DOHH2 (cell line): ENCODE measurements at regions not wholly inside any gene's neighbourhood (a gene's known extent, or its start where the extent isn't known, plus 50 kb on each side); places are given as distances from the start of the nearest gene placed in this dataset.

Experiments
- EZH2phosphoT487 ChIP-seq: fragments of 200-600 bp; sonication (generic); IDR thresholded peaks from 2 replicates; pipeline ENCODE4 v1.6.1; 2017; ENCODE audit warnings: borderline replicate concordance, mild to moderate bottlenecking, antibody characterized with exemption, low read length, moderate library complexity, mixed read lengths
- TF ChIP-seq, protein P1 (sequence below): fragments of 200-600 bp; sonication (generic); IDR thresholded peaks from one replicate; pipeline ENCODE4 v1.5.1; 2014; ENCODE audit warnings: antibody characterized with exemption, mild to moderate bottlenecking, low read depth, low read length; ENCODE audit not compliant: poor library complexity, severe bottlenecking

- TF ChIP-seq, protein P1, sequence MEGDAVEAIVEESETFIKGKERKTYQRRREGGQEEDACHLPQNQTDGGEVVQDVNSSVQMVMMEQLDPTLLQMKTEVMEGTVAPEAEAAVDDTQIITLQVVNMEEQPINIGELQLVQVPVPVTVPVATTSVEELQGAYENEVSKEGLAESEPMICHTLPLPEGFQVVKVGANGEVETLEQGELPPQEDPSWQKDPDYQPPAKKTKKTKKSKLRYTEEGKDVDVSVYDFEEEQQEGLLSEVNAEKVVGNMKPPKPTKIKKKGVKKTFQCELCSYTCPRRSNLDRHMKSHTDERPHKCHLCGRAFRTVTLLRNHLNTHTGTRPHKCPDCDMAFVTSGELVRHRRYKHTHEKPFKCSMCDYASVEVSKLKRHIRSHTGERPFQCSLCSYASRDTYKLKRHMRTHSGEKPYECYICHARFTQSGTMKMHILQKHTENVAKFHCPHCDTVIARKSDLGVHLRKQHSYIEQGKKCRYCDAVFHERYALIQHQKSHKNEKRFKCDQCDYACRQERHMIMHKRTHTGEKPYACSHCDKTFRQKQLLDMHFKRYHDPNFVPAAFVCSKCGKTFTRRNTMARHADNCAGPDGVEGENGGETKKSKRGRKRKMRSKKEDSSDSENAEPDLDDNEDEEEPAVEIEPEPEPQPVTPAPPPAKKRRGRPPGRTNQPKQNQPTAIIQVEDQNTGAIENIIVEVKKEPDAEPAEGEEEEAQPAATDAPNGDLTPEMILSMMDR = no peak
- no peak for TF ChIP-seq EZH2phosphoT487
These were observed 58.6 kb downstream of the LIG4 start for GRCh38 chr13:108156749-108157148.
